WTC11 (cell line): ENCODE measurements at regions not wholly inside any gene's neighbourhood (a gene's known extent, or its start where the extent isn't known, plus 50 kb on each side); places are given as distances from the start of the nearest gene placed in this dataset.

Experiments used
- ATAC-seq: fragments of 200-7000 bp; cut with Tn5 transposase; 2 replicates; pipeline ENCODE4 v1.10.0; 2021; ENCODE audit warnings: mild to moderate bottlenecking, moderate library complexity
- CTCF ChIA-PET: fragments of 300-600 bp; sonication (Branson Sonifier 250); formaldehyde crosslinking; loops from one replicate; lab custom pipeline; 2021; ENCODE audit warnings: antibody characterized with exemption; lab: Charles Lee
- POLR2A ChIA-PET: fragments of 350-600 bp; sonication (Branson Sonifier 250); formaldehyde crosslinking; loops from one replicate; lab custom pipeline; 2021; ENCODE audit warnings: antibody characterized with exemption; lab: Charles Lee
- DNase-seq: peaks from one replicate; pipeline ENCODE4 v3.0.0; 2021; ENCODE audit warnings: low spot score
- H3K27ac Mint-ChIP-seq: 2 replicates; pipeline ENCODE4 v1.8.0; 2021; ENCODE audit warnings: mixed read lengths
- H3K27me3 Mint-ChIP-seq: 2 replicates; pipeline ENCODE4 v1.8.0; 2021; ENCODE audit warnings: low read depth, mild to moderate bottlenecking, moderate library complexity, mixed read lengths
- H3K36me3 Mint-ChIP-seq: 2 replicates; pipeline ENCODE4 v1.8.0; 2021; ENCODE audit warnings: mixed read lengths
- H3K4me1 Mint-ChIP-seq: 2 replicates; pipeline ENCODE4 v1.8.0; 2022; ENCODE audit warnings: mixed read lengths
- H3K4me3 Mint-ChIP-seq: 2 replicates; pipeline ENCODE4 v1.8.0; 2021; ENCODE audit warnings: mild to moderate bottlenecking, moderate library complexity, mixed read lengths
- H3K9me3 Mint-ChIP-seq: 2 replicates; pipeline ENCODE4 v1.8.0; 2021; ENCODE audit warnings: mixed read lengths
- CBFB ChIP-seq: sonication (generic); formaldehyde crosslinking; IDR thresholded peaks from 2 replicates; pipeline ENCODE4 v1.8.1; 2022; ENCODE audit warnings: mild to moderate bottlenecking, low read depth, missing genetic modification reagents
- ESRRA ChIP-seq: sonication (generic); formaldehyde crosslinking; IDR thresholded peaks from 2 replicates; pipeline ENCODE4 v1.8.1; 2022; ENCODE audit warnings: mild to moderate bottlenecking, missing genetic modification reagents, borderline replicate concordance
- FOXP1 ChIP-seq: sonication (generic); formaldehyde crosslinking; IDR thresholded peaks from 2 replicates; pipeline ENCODE4 v1.8.0; 2022; ENCODE audit warnings: missing genetic modification reagents, mild to moderate bottlenecking, moderate library complexity, borderline replicate concordance
- GTF2I ChIP-seq: fragments of 250-450 bp; sonication (Bioruptor Pico); conservative IDR thresholded peaks from 2 replicates; pipeline ENCODE4 v1.4.0; 2021; ENCODE audit warnings: mild to moderate bottlenecking
- IRF2 ChIP-seq: sonication (generic); formaldehyde crosslinking; IDR thresholded peaks from 2 replicates; pipeline ENCODE4 v1.8.0; 2022; ENCODE audit warnings: low read depth, missing genetic modification reagents, borderline replicate concordance
- KAT7 ChIP-seq: sonication (generic); formaldehyde crosslinking; IDR thresholded peaks from 2 replicates; pipeline ENCODE4 v1.8.1; 2023; ENCODE audit warnings: missing genetic modification reagents, mild to moderate bottlenecking, borderline replicate concordance
- MAX ChIP-seq: sonication (generic); formaldehyde crosslinking; IDR thresholded peaks from 2 replicates; pipeline ENCODE4 v1.8.0; 2022; ENCODE audit warnings: mild to moderate bottlenecking, missing genetic modification reagents
- MLX ChIP-seq: sonication (generic); formaldehyde crosslinking; IDR thresholded peaks from 2 replicates; pipeline ENCODE4 v1.8.1; 2023; ENCODE audit warnings: mild to moderate bottlenecking, missing genetic modification reagents, moderate library complexity
- NR1H2 ChIP-seq: sonication (generic); formaldehyde crosslinking; IDR thresholded peaks from 2 replicates; pipeline ENCODE4 v1.9.0; 2021; ENCODE audit warnings: mild to moderate bottlenecking, moderate library complexity, missing genetic modification reagents
- STAT6 ChIP-seq: sonication (generic); formaldehyde crosslinking; conservative IDR thresholded peaks from 2 replicates; pipeline ENCODE4 v1.8.1; 2023; ENCODE audit warnings: mild to moderate bottlenecking, low read depth, missing genetic modification reagents, moderate library complexity
- TEAD4 ChIP-seq: sonication (generic); formaldehyde crosslinking; IDR thresholded peaks from 2 replicates; pipeline ENCODE4 v1.8.0; 2022; ENCODE audit warnings: mild to moderate bottlenecking, missing genetic modification reagents
- ZNF396 ChIP-seq: fragments of 250-450 bp; sonication (Bioruptor Pico); IDR thresholded peaks from 2 replicates; pipeline ENCODE4 v1.8.0; 2021; ENCODE audit warnings: mild to moderate bottlenecking, moderate library complexity, borderline replicate concordance
- ZNF416 ChIP-seq: fragments of 250-450 bp; sonication (Bioruptor Pico); IDR thresholded peaks from 2 replicates; pipeline ENCODE4 v1.9.0; 2021; ENCODE audit warnings: mild to moderate bottlenecking, inconsistent platforms
- TF ChIP-seq, protein P1 (sequence below): fragments of 250-450 bp; sonication (Bioruptor Pico); IDR thresholded peaks from 2 replicates; pipeline ENCODE4 v1.9.0; 2021; ENCODE audit warnings: mild to moderate bottlenecking
- TF ChIP-seq, protein P2 (sequence below): sonication (generic); formaldehyde crosslinking; IDR thresholded peaks from 2 replicates; pipeline ENCODE4 v1.8.0; 2022; ENCODE audit warnings: mild to moderate bottlenecking, missing genetic modification reagents
- TF ChIP-seq, protein P3 (sequence below): sonication (generic); formaldehyde crosslinking; IDR thresholded peaks from 2 replicates; pipeline ENCODE4 v1.8.1; 2023; ENCODE audit warnings: mild to moderate bottlenecking, missing genetic modification reagents, moderate library complexity

DNA sequence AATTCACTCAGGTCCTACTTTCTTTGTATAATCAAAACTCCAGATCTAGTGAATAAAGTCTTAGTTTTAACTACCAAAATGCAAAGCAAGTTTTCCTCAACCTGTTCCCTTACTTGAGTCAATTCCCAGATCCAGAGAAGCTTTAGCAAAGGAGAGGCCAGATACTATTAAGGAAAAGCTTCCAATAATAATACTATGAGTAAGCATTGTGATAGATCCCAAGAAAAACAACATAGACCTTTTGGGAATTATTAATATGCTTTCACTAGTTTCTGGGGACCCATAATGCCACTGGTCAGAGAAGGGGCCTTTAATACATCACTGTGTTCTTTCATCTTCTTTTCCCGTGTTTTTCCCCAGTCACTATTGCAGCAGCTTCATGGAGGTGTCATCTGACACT is 339.9 kb upstream of the CDIN1 start:
- no peak for DNase-seq
- ChIA-PET CTCF (no interaction called here), POLR2A (no interaction called here)
- no peak for TF ChIP-seq GTF2I (CRISPR knock-in tag)
- TF ChIP-seq, protein P1, sequence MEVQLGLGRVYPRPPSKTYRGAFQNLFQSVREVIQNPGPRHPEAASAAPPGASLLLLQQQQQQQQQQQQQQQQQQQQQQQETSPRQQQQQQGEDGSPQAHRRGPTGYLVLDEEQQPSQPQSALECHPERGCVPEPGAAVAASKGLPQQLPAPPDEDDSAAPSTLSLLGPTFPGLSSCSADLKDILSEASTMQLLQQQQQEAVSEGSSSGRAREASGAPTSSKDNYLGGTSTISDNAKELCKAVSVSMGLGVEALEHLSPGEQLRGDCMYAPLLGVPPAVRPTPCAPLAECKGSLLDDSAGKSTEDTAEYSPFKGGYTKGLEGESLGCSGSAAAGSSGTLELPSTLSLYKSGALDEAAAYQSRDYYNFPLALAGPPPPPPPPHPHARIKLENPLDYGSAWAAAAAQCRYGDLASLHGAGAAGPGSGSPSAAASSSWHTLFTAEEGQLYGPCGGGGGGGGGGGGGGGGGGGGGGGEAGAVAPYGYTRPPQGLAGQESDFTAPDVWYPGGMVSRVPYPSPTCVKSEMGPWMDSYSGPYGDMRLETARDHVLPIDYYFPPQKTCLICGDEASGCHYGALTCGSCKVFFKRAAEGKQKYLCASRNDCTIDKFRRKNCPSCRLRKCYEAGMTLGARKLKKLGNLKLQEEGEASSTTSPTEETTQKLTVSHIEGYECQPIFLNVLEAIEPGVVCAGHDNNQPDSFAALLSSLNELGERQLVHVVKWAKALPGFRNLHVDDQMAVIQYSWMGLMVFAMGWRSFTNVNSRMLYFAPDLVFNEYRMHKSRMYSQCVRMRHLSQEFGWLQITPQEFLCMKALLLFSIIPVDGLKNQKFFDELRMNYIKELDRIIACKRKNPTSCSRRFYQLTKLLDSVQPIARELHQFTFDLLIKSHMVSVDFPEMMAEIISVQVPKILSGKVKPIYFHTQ (CRISPR knock-in tag): no peak
- no peak for TF ChIP-seq MAX (CRISPR knock-in tag)
- no peak for TF ChIP-seq ZNF396 (CRISPR knock-in tag)
- TF ChIP-seq, protein P2, sequence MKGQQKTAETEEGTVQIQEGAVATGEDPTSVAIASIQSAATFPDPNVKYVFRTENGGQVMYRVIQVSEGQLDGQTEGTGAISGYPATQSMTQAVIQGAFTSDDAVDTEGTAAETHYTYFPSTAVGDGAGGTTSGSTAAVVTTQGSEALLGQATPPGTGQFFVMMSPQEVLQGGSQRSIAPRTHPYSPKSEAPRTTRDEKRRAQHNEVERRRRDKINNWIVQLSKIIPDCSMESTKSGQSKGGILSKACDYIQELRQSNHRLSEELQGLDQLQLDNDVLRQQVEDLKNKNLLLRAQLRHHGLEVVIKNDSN (CRISPR knock-in tag): no peak
- TF ChIP-seq, protein P3, sequence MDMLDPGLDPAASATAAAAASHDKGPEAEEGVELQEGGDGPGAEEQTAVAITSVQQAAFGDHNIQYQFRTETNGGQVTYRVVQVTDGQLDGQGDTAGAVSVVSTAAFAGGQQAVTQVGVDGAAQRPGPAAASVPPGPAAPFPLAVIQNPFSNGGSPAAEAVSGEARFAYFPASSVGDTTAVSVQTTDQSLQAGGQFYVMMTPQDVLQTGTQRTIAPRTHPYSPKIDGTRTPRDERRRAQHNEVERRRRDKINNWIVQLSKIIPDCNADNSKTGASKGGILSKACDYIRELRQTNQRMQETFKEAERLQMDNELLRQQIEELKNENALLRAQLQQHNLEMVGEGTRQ (CRISPR knock-in tag): no peak
- no peak for TF ChIP-seq ZNF416
- no peak for TF ChIP-seq TEAD4 (CRISPR knock-in tag)
- TF ChIP-seq FOXP1: no peak
- no peak for TF ChIP-seq CBFB
- TF ChIP-seq IRF2: no peak
- no peak for TF ChIP-seq ESRRA (CRISPR knock-in tag)
- TF ChIP-seq NR1H2: no peak
- Mint-ChIP-seq H3K27me3 (peaks cover 8% of the 10 kb centered on the region), H3K27ac (no peak overlapping the region), H3K36me3 (0 out of 2 replicates have a peak, but pooled peaks cover 9% of the 10 kb centered on the region), H3K4me3 (no peak overlapping the region), H3K9me3 (peaks cover 17% of the 10 kb centered on the region), H3K4me1 (no peaks in the 10 kb centered on the region)
- ATAC-seq: no peak

DNA sequence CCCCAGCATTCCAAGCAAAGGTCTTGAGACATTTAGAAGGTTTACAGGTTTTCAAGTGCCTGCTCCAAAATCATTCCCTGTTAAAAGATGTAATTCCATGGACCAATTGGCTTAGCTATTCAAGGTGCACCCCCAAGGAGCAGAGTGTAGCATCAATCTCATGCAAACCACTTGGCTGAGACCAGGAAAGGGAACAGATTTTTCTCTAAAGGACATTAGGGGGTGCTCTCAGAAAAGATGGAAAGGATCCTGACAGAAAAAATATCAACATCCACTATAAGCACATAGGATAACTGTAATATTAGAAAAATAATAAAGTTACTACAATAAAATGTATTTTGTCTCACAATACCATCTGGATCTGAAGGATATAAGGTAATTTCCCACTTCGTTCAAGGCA is 328.0 kb upstream of the CDIN1 start:
- peaks cover 3% of the 10 kb centered on the region for H3K9me3 Mint-ChIP-seq
- no peak for ATAC-seq
- no peak overlapping the region for H3K4me3 Mint-ChIP-seq
- POLR2A ChIA-PET: no interaction called here
- H3K27me3 Mint-ChIP-seq: peaks cover 14% of the 10 kb centered on the region
- no peak for TF ChIP-seq MLX (CRISPR knock-in tag)
- no peak for TF ChIP-seq STAT6
- no peak for TF ChIP-seq ESRRA (CRISPR knock-in tag)
- TF ChIP-seq ZNF396 (CRISPR knock-in tag): no peak
- TF ChIP-seq KAT7 (CRISPR knock-in tag): no peak
- TF ChIP-seq, all 79 proteins: peak for 0
- Mint-ChIP-seq H3K36me3 (no peaks in the 10 kb centered on the region; the same call in 1 of the 2 replicates), H3K4me1 (peaks cover 5% of the 10 kb centered on the region), H3K27ac (no peak overlapping the region)
- CTCF ChIA-PET: no interaction called here
- DNase-seq: no peak
